Liver (tissue), 8 donors: ENCODE measurements at regions not wholly inside any gene's neighbourhood (a gene's known extent, or its start where the extent isn't known, plus 50 kb on each side); places are given as distances from the start of the nearest gene placed in this dataset.

Experiments
- DNase-seq: peaks from one replicate; pipeline ENCODE4 v3.0.0-alpha.2; 2017; ENCODE audit warnings: low spot score
- H3K27ac ChIP-seq, 2 donors: one replicate each; pipeline ENCODE4 v1.7.0; 2013; ENCODE audit warnings: inconsistent platforms in 2 of 2, low read length in 2 of 2, control low read depth in 1 of 2, low read depth in 1 of 2, mild to moderate bottlenecking in 1 of 2
- H3K27me3 ChIP-seq, 4 donors: one replicate each; pipeline versions ENCODE4 v1.6.1 to v1.7.0; 2013; ENCODE audit warnings: low read length in 3 of 4, inconsistent platforms in 1 of 4, mild to moderate bottlenecking in 1 of 4, moderate library complexity in 1 of 4; ENCODE audit not compliant: control insufficient read depth in 4 of 4, insufficient read depth in 4 of 4
- H3K36me3 ChIP-seq, 4 donors: one replicate each; pipeline versions ENCODE4 v1.6.1 to v1.7.0; 2013; ENCODE audit warnings: low read length in 3 of 4, mild to moderate bottlenecking in 3 of 4, low read depth in 1 of 4, moderate library complexity in 1 of 4; ENCODE audit not compliant: control insufficient read depth in 4 of 4, insufficient read depth in 3 of 4
- H3K4me1 ChIP-seq, 4 donors: one replicate each; pipeline versions ENCODE4 v1.6.1 to v1.7.0; 2013; ENCODE audit warnings: low read length in 3 of 4, mild to moderate bottlenecking in 3 of 4, moderate library complexity in 1 of 4; ENCODE audit not compliant: control insufficient read depth in 4 of 4, insufficient read depth in 4 of 4
- H3K4me3 ChIP-seq, 3 donors: one replicate each; pipeline versions ENCODE4 v1.6.1 to v1.7.0; 2013; ENCODE audit warnings: low read length in 3 of 3, control low read depth in 1 of 3, low read depth in 1 of 3, mild to moderate bottlenecking in 1 of 3
- H3K9ac ChIP-seq, 2 donors: one replicate each; pipeline ENCODE4 v1.7.0; 2013; ENCODE audit warnings: low read length in 2 of 2, mild to moderate bottlenecking in 2 of 2, moderate library complexity in 2 of 2, control low read depth in 1 of 2, low read depth in 1 of 2
- H3K9me3 ChIP-seq, 4 donors: one replicate each; pipeline versions ENCODE4 v1.6.1 to v1.7.0; 2013; ENCODE audit warnings: low read length in 3 of 4; ENCODE audit not compliant: control insufficient read depth in 4 of 4
- ATF3 ChIP-seq: IDR thresholded peaks from 2 replicates; pipeline ENCODE4 v1.6.1; 2016; ENCODE audit warnings: antibody characterized with exemption
- CTCF ChIP-seq: fragments of 150-350 bp; IDR thresholded peaks from 2 replicates; pipeline ENCODE4 v1.5.1; 2017; ENCODE audit warnings: improper control_type of control experiment, low read depth, low read length; ENCODE audit not compliant: missing input control
- FOXA1 ChIP-seq: IDR thresholded peaks from 2 replicates; pipeline ENCODE4 v1.6.1; 2016; ENCODE audit warnings: antibody characterized with exemption
- GABPA ChIP-seq, 2 donors: IDR thresholded peaks in 1 of 2; conservative IDR thresholded peaks in 1 of 2; 2 replicates each; pipeline ENCODE4 v1.6.1; 2016; ENCODE audit warnings: antibody characterized with exemption in 2 of 2, mild to moderate bottlenecking in 1 of 2, moderate library complexity in 1 of 2
- HNF4A ChIP-seq, 2 donors: conservative IDR thresholded peaks; 2 replicates each; pipeline ENCODE4 v1.6.1; 2016; ENCODE audit warnings: antibody characterized with exemption in 2 of 2, mild to moderate bottlenecking in 2 of 2
- RXRA ChIP-seq, 2 donors: IDR thresholded peaks; 2 replicates each; pipeline ENCODE4 v1.6.1; 2017 to 2018; ENCODE audit warnings: antibody characterized with exemption in 2 of 2, mild to moderate bottlenecking in 1 of 2
- SP1 ChIP-seq: IDR thresholded peaks from 2 replicates; pipeline ENCODE4 v1.6.1; 2018; ENCODE audit warnings: antibody characterized with exemption, mild to moderate bottlenecking
- ZBTB33 ChIP-seq: IDR thresholded peaks from 2 replicates; pipeline ENCODE4 v1.6.1; 2016; ENCODE audit warnings: antibody characterized with exemption
- WGBS: extraction: QIAGEN DNeasy Blood & Tissue Kit; methylation state at CpG from one replicate; pipeline ENCODE4 v1.1.7; 2013; 5-methylcytosine and 5-hydroxymethylcytosine counted together
- donor health status: healthy.
- donor health status: healthy.
- donor health status: healthy.
- donor health status: healthy.
- donor health status: healthy.

DNA sequence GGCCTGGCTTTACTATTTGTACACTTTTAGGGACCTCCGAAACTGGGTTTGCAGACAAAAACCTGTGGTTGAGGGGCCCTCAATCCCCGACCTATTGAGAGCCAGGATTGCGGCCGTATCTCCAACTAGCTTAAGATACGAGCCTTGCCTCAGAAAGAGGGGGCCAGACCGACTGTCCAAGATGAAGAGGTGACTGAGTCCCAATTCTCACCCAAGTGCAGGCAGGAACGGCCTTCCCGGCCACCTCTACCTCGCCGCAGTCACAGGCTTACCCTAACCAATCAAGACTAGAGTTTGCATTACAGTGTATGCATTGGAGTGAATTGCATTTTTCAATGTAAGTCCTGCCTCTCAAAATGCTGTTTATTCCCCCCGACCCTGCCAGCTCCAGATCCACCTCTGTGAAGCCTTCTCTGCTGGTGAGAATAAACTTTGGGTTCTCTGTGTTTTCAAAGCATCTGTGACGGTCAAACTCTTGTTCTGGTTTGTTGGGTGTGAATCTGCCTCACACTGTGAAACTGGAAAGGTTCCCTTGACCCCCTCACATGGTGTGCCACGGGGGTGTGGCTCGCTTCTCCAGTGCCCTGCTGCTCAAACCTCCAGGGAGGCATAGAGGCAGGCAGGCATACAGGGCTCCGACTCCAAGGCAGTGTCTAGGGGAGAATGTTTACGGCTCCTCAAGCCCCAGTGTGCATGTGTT is 62.2 kb upstream of the WLS start:
- 72% methylated on average over 16 of the region's 16 CpGs for WGBS
- Histone ChIP-seq H3K9ac (no peak overlapping the region), H3K36me3 (no peaks in the 10 kb centered on the region), H3K4me3 (no peak overlapping the region), H3K27me3 (no peaks in the 10 kb centered on the region), H3K4me1 (no peaks in the 10 kb centered on the region), H3K9me3 (no peaks in the 10 kb centered on the region), H3K27ac (no peak overlapping the region)
- no peak for DNase-seq
- TF ChIP-seq FOXA1 (no peak), GABPA (IDR thresholded peaks at IDR 0.05 in 1 of 2, conservative IDR thresholded peaks at IDR 0.05 in 1 of 2) (no peak), CTCF (no peak)

GRCh38 chr1:68293609-68294366 is 61.5 kb upstream of the WLS start:
- H3K27me3 ChIP-seq: no peaks in the 10 kb centered on the region
- H3K9me3 ChIP-seq: no peaks in the 10 kb centered on the region
- H3K4me1 ChIP-seq: no peaks in the 10 kb centered on the region
- H3K36me3 ChIP-seq: no peaks in the 10 kb centered on the region
- no peak overlapping the region for H3K4me3 ChIP-seq
- no peak overlapping the region for H3K9ac ChIP-seq
- 51% methylated on average over 19 of the region's 19 CpGs for WGBS
- no peak for TF ChIP-seq HNF4A (conservative IDR thresholded peaks at IDR 0.05)
- TF ChIP-seq SP1: no peak
- no peak for DNase-seq
- H3K27ac ChIP-seq: no peak overlapping the region

DNA sequence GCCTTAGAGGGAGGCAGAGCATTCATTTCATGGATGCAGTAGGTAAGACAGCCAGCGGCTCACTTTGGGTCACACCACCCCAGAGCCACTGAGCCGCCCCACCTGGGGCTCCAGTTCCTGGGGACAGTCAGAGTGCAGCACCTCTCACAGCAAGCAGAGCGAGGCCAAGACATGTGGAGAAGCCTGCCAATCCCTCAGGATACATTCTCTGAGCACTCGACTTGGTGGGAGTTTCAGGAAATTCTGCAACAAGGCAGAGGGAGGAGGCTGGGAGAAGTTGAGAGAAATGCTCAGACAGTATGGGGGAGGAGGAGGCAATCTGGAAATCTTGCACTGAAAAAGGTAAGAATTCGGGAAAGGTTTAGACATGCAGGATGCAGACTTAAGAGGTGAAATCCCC is 60.8 kb upstream of the WLS start:
- H3K9me3 ChIP-seq: no peaks in the 10 kb centered on the region
- TF ChIP-seq FOXA1: no peak
- TF ChIP-seq ATF3: no peak
- TF ChIP-seq ZBTB33: no peak
- no peak for TF ChIP-seq RXRA (IDR thresholded peaks at IDR 0.05)
- TF ChIP-seq SP1: no peak
- H3K9ac ChIP-seq: no peak overlapping the region
- H3K36me3 ChIP-seq: no peaks in the 10 kb centered on the region
- H3K4me3 ChIP-seq: no peak overlapping the region
- H3K27ac ChIP-seq: no peak overlapping the region
- no peak for DNase-seq
- WGBS: 68% methylated on average over 5 of the region's 5 CpGs
- no peaks in the 10 kb centered on the region for H3K4me1 ChIP-seq
- no peaks in the 10 kb centered on the region for H3K27me3 ChIP-seq
